NCI-H345 treated with DMSO at 0.1 percent for 48 hours (cell line): ENCODE measurements at regions not wholly inside any gene's neighbourhood (a gene's known extent, or its start where the extent isn't known, plus 50 kb on each side); places are given as distances from the start of the nearest gene placed in this dataset.

Source experiments
- DNase-seq: peaks from one replicate; lab custom pipeline; 2025; ENCODE audit not compliant: unreplicated experiment; lab: John Stamatoyannopoulos, UW

- DNase-seq, result no peak
These were observed 165.2 kb downstream of the ZPLD1 start for GRCh38 chr3:102599819-102600576.

- no peak for DNase-seq
These were observed 170.3 kb downstream of the ZPLD1 start for GRCh38 chr3:102605153-102605552.

GRCh38 chr3:102608875-102609274 is 174.1 kb downstream of the ZPLD1 start:
- DNase-seq, result no peak

- DNase-seq, result no peak
These were observed 179.3 kb downstream of the ZPLD1 start for GRCh38 chr3:102614021-102614569.

GRCh38 chr3:102614585-102614984 is 179.8 kb downstream of the ZPLD1 start:
- DNase-seq, result no peak

- no peak for DNase-seq
These were observed 182.6 kb downstream of the ZPLD1 start for GRCh38 chr3:102617381-102617780.

GRCh38 chr3:102619361-102619760 is 184.5 kb downstream of the ZPLD1 start:
- no peak for DNase-seq

- DNase-seq, result no peak
These were observed 195.1 kb downstream of the ZPLD1 start for GRCh38 chr3:102629943-102630342.

GRCh38 chr3:102630531-102630930 is 195.7 kb downstream of the ZPLD1 start:
- DNase-seq, result no peak

GRCh38 chr3:102643546-102643945 is 208.7 kb downstream of the ZPLD1 start:
- DNase-seq, result no peak

- no peak for DNase-seq
These were observed 211.7 kb downstream of the ZPLD1 start for GRCh38 chr3:102646557-102646956.

- DNase-seq, result no peak
These were observed 225.8 kb downstream of the ZPLD1 start for GRCh38 chr3:102660653-102661052.

GRCh38 chr3:102661707-102662497 is 227.1 kb downstream of the ZPLD1 start:
- DNase-seq, result peak; percentile 50

- no peak for DNase-seq
These were observed 227.6 kb downstream of the ZPLD1 start for GRCh38 chr3:102662498-102662772.

GRCh38 chr3:102664126-102664525 is 229.3 kb downstream of the ZPLD1 start:
- no peak for DNase-seq

GRCh38 chr3:102665183-102665582 is 230.4 kb downstream of the ZPLD1 start:
- no peak for DNase-seq

- no peak for DNase-seq
These were observed 233.4 kb downstream of the ZPLD1 start for GRCh38 chr3:102668247-102668646.

GRCh38 chr3:102670986-102671385 is 236.2 kb downstream of the ZPLD1 start:
- no peak for DNase-seq

GRCh38 chr3:102672305-102672704 is 237.5 kb downstream of the ZPLD1 start:
- no peak for DNase-seq

- peak; percentile 26 for DNase-seq
These were observed 238.7 kb downstream of the ZPLD1 start for GRCh38 chr3:102673271-102674115.

GRCh38 chr3:102674284-102674683 is 239.5 kb downstream of the ZPLD1 start:
- no peak for DNase-seq
